BJ (cell line): ENCODE measurements at regions not wholly inside any gene's neighbourhood (a gene's known extent, or its start where the extent isn't known, plus 50 kb on each side); places are given as distances from the start of the nearest gene placed in this dataset.

Experiments used
- CTCF ChIA-PET: fragments of 350-600 bp; formaldehyde crosslinking; extraction: SDS; loops from one replicate; lab custom pipeline; 2021; ENCODE audit warnings: antibody characterized with exemption, inconsistent platforms; lab: Yijun Ruan, JAX
- POLR2A ChIA-PET: fragments of 300-600 bp; sonication (Branson Sonifier 250); formaldehyde crosslinking; extraction: SDS; loops from one replicate; lab custom pipeline; 2021; ENCODE audit warnings: antibody characterized with exemption; lab: Charles Lee
- DNase-seq: peaks from one replicate; pipeline ENCODE4 v3.0.0-alpha.2; 2011; ENCODE audit warnings: low read depth
- H3K27me3 ChIP-seq: 2 replicates; pipeline ENCODE4 v1.6.0; 2011; ENCODE audit warnings: low read length; ENCODE audit not compliant: control insufficient read depth, insufficient read depth
- H3K36me3 ChIP-seq: 2 replicates; pipeline ENCODE4 v1.5.1; 2011; ENCODE audit warnings: low read length; ENCODE audit not compliant: control insufficient read depth, insufficient read depth
- H3K4me3 ChIP-seq: 2 replicates; pipeline ENCODE4 v1.5.1; 2011; ENCODE audit warnings: low read depth, mild to moderate bottlenecking, control low read depth, low read length
- TF ChIP-seq, protein P1 (sequence below): IDR thresholded peaks from 2 replicates; pipeline ENCODE4 v1.5.1; 2011; ENCODE audit warnings: low read depth, mild to moderate bottlenecking, control low read depth, inconsistent platforms, low read length, moderate library complexity; ENCODE audit not compliant: insufficient read depth

DNA sequence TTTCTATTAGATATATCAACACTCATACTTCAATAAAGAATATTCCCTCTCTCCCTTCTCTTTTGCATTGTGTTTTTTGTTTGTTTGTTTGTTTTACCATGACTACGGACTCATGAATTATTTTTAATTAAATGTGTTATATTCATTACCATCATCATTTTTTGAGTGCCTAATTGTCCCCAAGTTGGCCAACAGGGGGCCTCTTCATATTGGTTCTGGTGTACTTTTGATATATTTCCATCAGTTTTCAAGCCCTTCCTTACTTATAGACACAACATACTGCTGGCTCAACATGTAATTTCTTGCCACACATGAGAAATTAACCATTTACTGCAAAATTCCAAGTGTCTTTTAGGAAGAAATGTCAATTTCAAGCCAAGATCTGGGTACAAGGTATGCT, 54.5 kb upstream of the GPC6 start:
- Histone ChIP-seq H3K4me3 (no peak overlapping the region), H3K27me3 (no peaks in the 10 kb centered on the region), H3K36me3 (no peaks in the 10 kb centered on the region)
- TF ChIP-seq, protein P1, sequence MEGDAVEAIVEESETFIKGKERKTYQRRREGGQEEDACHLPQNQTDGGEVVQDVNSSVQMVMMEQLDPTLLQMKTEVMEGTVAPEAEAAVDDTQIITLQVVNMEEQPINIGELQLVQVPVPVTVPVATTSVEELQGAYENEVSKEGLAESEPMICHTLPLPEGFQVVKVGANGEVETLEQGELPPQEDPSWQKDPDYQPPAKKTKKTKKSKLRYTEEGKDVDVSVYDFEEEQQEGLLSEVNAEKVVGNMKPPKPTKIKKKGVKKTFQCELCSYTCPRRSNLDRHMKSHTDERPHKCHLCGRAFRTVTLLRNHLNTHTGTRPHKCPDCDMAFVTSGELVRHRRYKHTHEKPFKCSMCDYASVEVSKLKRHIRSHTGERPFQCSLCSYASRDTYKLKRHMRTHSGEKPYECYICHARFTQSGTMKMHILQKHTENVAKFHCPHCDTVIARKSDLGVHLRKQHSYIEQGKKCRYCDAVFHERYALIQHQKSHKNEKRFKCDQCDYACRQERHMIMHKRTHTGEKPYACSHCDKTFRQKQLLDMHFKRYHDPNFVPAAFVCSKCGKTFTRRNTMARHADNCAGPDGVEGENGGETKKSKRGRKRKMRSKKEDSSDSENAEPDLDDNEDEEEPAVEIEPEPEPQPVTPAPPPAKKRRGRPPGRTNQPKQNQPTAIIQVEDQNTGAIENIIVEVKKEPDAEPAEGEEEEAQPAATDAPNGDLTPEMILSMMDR, result peak; percentile 35
- DNase-seq, result no peak
- ChIA-PET CTCF (interaction anchor here (0.9 kb wide), 1 partner anchor 23 kb away, joined by 3 read pairs; no protein-coding TSS in a partner anchor), POLR2A (no interaction called here)

DNA sequence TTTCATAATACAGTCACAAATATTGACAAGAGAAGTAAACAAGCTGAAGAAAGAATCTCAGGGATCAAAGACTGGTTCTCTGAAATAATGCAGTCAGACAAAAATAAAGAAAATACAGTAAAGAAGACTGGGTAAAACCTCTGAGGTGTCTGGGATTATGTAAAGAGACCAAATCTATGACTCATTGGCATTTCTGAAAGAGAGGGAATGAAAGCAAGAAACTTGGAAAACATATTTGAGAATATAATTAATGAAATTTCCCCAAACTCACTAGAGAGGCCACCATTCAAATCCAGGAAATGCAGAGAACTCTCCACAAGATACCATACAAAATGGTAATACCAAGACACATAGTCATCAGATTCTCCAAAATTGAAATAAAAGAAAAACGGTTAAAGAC, 53.0 kb upstream of the GPC6 start:
- ChIA-PET CTCF (no interaction called here), POLR2A (no interaction called here)
- DNase-seq, result no peak
- Histone ChIP-seq H3K36me3 (no peaks in the 10 kb centered on the region), H3K4me3 (no peak overlapping the region), H3K27me3 (no peaks in the 10 kb centered on the region)
- TF ChIP-seq, protein P1, result no peak

DNA sequence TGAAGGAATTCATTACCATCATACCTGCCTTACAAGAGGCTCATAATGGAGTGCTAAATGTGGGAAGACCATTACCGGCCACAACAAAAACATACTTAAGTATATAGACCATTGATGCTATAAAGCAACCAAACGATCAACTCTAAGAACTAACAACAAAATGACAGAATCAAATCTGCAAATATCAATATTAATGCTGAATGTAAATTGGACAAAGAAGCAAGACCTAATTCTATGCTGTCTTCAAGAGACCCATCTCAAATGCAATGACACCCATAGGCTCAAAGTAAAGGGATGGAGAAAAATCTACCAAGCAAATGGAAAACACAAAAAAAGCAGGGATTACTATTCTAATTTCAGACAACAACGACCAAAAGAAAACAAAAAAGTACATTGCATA, 52.3 kb upstream of the GPC6 start:
- Histone ChIP-seq H3K4me3 (no peak overlapping the region), H3K36me3 (no peaks in the 10 kb centered on the region), H3K27me3 (no peaks in the 10 kb centered on the region)
- ChIA-PET CTCF (no interaction called here), POLR2A (no interaction called here)
- no peak for DNase-seq
- TF ChIP-seq, protein P1, result no peak
